Neuronal stem cell (in vitro differentiated cells): ENCODE measurements at regions not wholly inside any gene's neighbourhood (a gene's known extent, or its start where the extent isn't known, plus 50 kb on each side); places are given as distances from the start of the nearest gene placed in this dataset.
"Not testable (repeated sequence)": the region's sequence is repeated elsewhere in the genome, so short reads cannot be mapped to it uniquely, and the experiment has no call there.

Source experiments
- DNase-seq: peaks from one replicate; pipeline ENCODE4 v3.0.0-alpha.2; 2013; ENCODE audit warnings: low spot score
- H2AFZ ChIP-seq: one replicate; pipeline ENCODE4 v1.6.1; 2013; ENCODE audit warnings: mild to moderate bottlenecking, low read length, inconsistent platforms
- H2AK5ac ChIP-seq: 2 replicates; pipeline ENCODE4 v1.6.1; 2013; ENCODE audit warnings: low read depth, mild to moderate bottlenecking, inconsistent platforms, low read length, moderate library complexity, mixed read lengths
- H2BK120ac ChIP-seq: 2 replicates; pipeline ENCODE4 v1.6.1; 2013; ENCODE audit warnings: low read depth, mild to moderate bottlenecking, inconsistent platforms, low read length, moderate library complexity, mixed read lengths
- H2BK12ac ChIP-seq: one replicate; pipeline ENCODE4 v1.6.1; 2013; ENCODE audit warnings: low read length, inconsistent platforms
- H2BK15ac ChIP-seq: 2 replicates; pipeline ENCODE4 v1.6.1; 2013; ENCODE audit warnings: mild to moderate bottlenecking, low read length, inconsistent platforms, mixed read lengths
- H2BK5ac ChIP-seq: one replicate; pipeline ENCODE4 v1.6.1; 2013; ENCODE audit warnings: inconsistent platforms, mild to moderate bottlenecking, low read length, moderate library complexity
- H3K14ac ChIP-seq: one replicate; pipeline ENCODE4 v1.6.1; 2013; ENCODE audit warnings: low read length, inconsistent platforms
- H3K18ac ChIP-seq: 2 replicates; pipeline ENCODE4 v1.6.1; 2013; ENCODE audit warnings: low read length, inconsistent platforms
- H3K23ac ChIP-seq: 2 replicates; pipeline ENCODE4 v1.6.1; 2013; ENCODE audit warnings: low read depth, mild to moderate bottlenecking, mixed read lengths, low read length, inconsistent platforms; ENCODE audit not compliant: poor library complexity
- H3K27ac ChIP-seq: replicated peaks from 3 replicates; pipeline ENCODE4 v1.5.1; 2013; ENCODE audit warnings: low read length, inconsistent platforms
- H3K27me3 ChIP-seq, 3 experiments: 2 replicates each; pipeline ENCODE4 v1.6.1; 2013; ENCODE audit warnings: low read length in 3 of 3, mild to moderate bottlenecking in 2 of 3, inconsistent platforms in 1 of 3, low read depth in 1 of 3, mixed read lengths in 1 of 3, moderate library complexity in 1 of 3; ENCODE audit not compliant: control insufficient read depth in 3 of 3, insufficient read depth in 3 of 3
- H3K36me3 ChIP-seq, 2 donors: replicated peaks in 1 of 2; 2 replicates each; pipeline ENCODE4 v1.6.1; 2013; ENCODE audit warnings: low read length in 2 of 2; ENCODE audit not compliant: control insufficient read depth in 2 of 2, insufficient read depth in 2 of 2
- H3K4ac ChIP-seq: 2 replicates; pipeline ENCODE4 v1.6.1; 2013; ENCODE audit warnings: inconsistent platforms, mild to moderate bottlenecking, low read length, moderate library complexity
- H3K4me1 ChIP-seq, 2 donors: 1 replicate in 1 of 2; 2 replicates in 1 of 2; pipeline ENCODE4 v1.6.1; 2013; ENCODE audit warnings: low read length in 2 of 2, low read depth in 1 of 2; ENCODE audit not compliant: control insufficient read depth in 2 of 2, insufficient read depth in 1 of 2
- H3K4me2 ChIP-seq: one replicate; pipeline ENCODE4 v1.6.1; 2013; ENCODE audit warnings: mild to moderate bottlenecking, low read length, inconsistent platforms; ENCODE audit not compliant: insufficient read depth, poor library complexity, severe bottlenecking
- H3K4me3 ChIP-seq, 2 donors: 2 replicates each; pipeline ENCODE4 v1.5.1; 2013; ENCODE audit warnings: low read length in 2 of 2, mild to moderate bottlenecking in 2 of 2, inconsistent platforms in 1 of 2, moderate library complexity in 1 of 2
- H3K79me1 ChIP-seq: one replicate; pipeline ENCODE4 v1.6.1; 2013; ENCODE audit warnings: low read depth, mild to moderate bottlenecking, inconsistent platforms, low read length, moderate library complexity
- H3K9ac ChIP-seq: one replicate; pipeline ENCODE4 v1.6.1; 2013; ENCODE audit warnings: mild to moderate bottlenecking, low read depth, low read length, inconsistent platforms; ENCODE audit not compliant: poor library complexity
- H3K9me3 ChIP-seq, 2 donors: replicated peaks in 1 of 2; 2 replicates each; pipeline versions ENCODE3 to v1.6.1; 2013; ENCODE audit warnings: low read length in 2 of 2, mild to moderate bottlenecking in 2 of 2, inconsistent platforms in 1 of 2, low read depth in 1 of 2, mixed read lengths in 1 of 2, moderate library complexity in 1 of 2; ENCODE audit not compliant: control insufficient read depth in 2 of 2, insufficient read depth in 1 of 2
- H4K8ac ChIP-seq: one replicate; pipeline ENCODE4 v1.6.1; 2013; ENCODE audit warnings: low read depth, mild to moderate bottlenecking, inconsistent platforms, low read length, moderate library complexity
- H4K91ac ChIP-seq: one replicate; pipeline ENCODE4 v1.6.1; 2013; ENCODE audit warnings: low read length, low read depth, mild to moderate bottlenecking, inconsistent platforms; ENCODE audit not compliant: poor library complexity
- WGBS, 2 donors: extraction: QIAGEN DNeasy Blood & Tissue Kit; methylation state at CpG; one replicate each; pipeline ENCODE4 v1.1.7; 2013; ENCODE audit warnings: missing lambda C conversion rate in 2 of 2, mixed read lengths in 1 of 2; ENCODE audit not compliant: insufficient read length in 2 of 2, insufficient replicate concordance in 1 of 2; ENCODE audit errors: extremely low coverage in 2 of 2; 5-methylcytosine and 5-hydroxymethylcytosine counted together

GRCh38 chrX:66833426-66833825 is 194.5 kb upstream of the EDA2R start:
- H3K4me2 ChIP-seq = no peak overlapping the region
- H3K27ac ChIP-seq = no peak overlapping the region
- H2AFZ ChIP-seq = no peak overlapping the region
- H3K14ac ChIP-seq = no peak overlapping the region
- no peak overlapping the region for H2BK120ac ChIP-seq
- no peak overlapping the region for H2BK15ac ChIP-seq
- H2BK12ac ChIP-seq = no peak overlapping the region
- DNase-seq = no peak
- H3K9me3 ChIP-seq = no peaks in the 10 kb centered on the region
- no peaks in the 10 kb centered on the region for H3K36me3 ChIP-seq
- no peaks in the 10 kb centered on the region for H3K27me3 ChIP-seq
- WGBS, 2 donors = no CpG with 5 or more reads among the region's 1 CpG
- H3K4ac ChIP-seq = no peak overlapping the region
- H3K4me3 ChIP-seq = no peak overlapping the region
- H4K8ac ChIP-seq = no peak overlapping the region
- H3K18ac ChIP-seq = no peak overlapping the region
- H2BK5ac ChIP-seq = no peak overlapping the region
- no peak overlapping the region for H4K91ac ChIP-seq
- no peaks in the 10 kb centered on the region for H3K79me1 ChIP-seq
- H3K9ac ChIP-seq = no peak overlapping the region
- H3K23ac ChIP-seq = no peak overlapping the region
- H3K4me1 ChIP-seq = no peaks in the 10 kb centered on the region
- H2AK5ac ChIP-seq = no peak overlapping the region

GRCh38 chrX:66815227-66815626 is 176.3 kb upstream of the EDA2R start:
- Histone ChIP-seq H3K4me3 (no peak overlapping the region), H3K79me1 (no peaks in the 10 kb centered on the region), H3K4me1 (no peaks in the 10 kb centered on the region), H3K14ac (no peak overlapping the region), H4K8ac (no peak overlapping the region), H3K9me3 (no peaks in the 10 kb centered on the region), H2AFZ (no peak overlapping the region), H3K23ac (no peak overlapping the region), H4K91ac (no peak overlapping the region), H3K36me3 (no peaks in the 10 kb centered on the region), H3K18ac (no peak overlapping the region), H3K27me3 (no peaks in the 10 kb centered on the region), H2BK120ac (no peak overlapping the region), H3K4ac (no peak overlapping the region), H2AK5ac (no peak overlapping the region), H2BK15ac (no peak overlapping the region), H3K27ac (no peak overlapping the region), H3K9ac (no peak overlapping the region), H3K4me2 (no peak overlapping the region), H2BK12ac (no peak overlapping the region), H2BK5ac (no peak overlapping the region)
- WGBS, 2 donors = no CpG with 5 or more reads among the region's 1 CpG
- DNase-seq = no peak

GRCh38 chrX:66794514-66794913 is 155.6 kb upstream of the EDA2R start:
- not testable (repeated sequence) for H2AK5ac ChIP-seq, H3K4me2 ChIP-seq, H3K4me1 ChIP-seq, H3K14ac ChIP-seq, H3K23ac ChIP-seq, H3K4ac ChIP-seq, H2AFZ ChIP-seq, H2BK12ac ChIP-seq, H3K79me1 ChIP-seq, H3K18ac ChIP-seq, H2BK15ac ChIP-seq, H3K27ac ChIP-seq, DNase-seq, H3K36me3 ChIP-seq, H2BK5ac ChIP-seq, H4K8ac ChIP-seq, H3K9me3 ChIP-seq, H4K91ac ChIP-seq, H3K9ac ChIP-seq, H2BK120ac ChIP-seq, H3K27me3 ChIP-seq, H3K4me3 ChIP-seq
- WGBS, 2 donors = no CpG with 5 or more reads among the region's 5 CpGs

- WGBS, 2 donors = no CpG with 5 or more reads among the region's 3 CpGs
- no peaks in the 10 kb centered on the region for H3K27me3 ChIP-seq
- H2BK15ac ChIP-seq = no peak overlapping the region
- H3K4me3 ChIP-seq = no peak overlapping the region
- no peak overlapping the region for H2BK5ac ChIP-seq
- no peak overlapping the region for H3K23ac ChIP-seq
- H3K9me3 ChIP-seq = no peaks in the 10 kb centered on the region
- H3K36me3 ChIP-seq = no peaks in the 10 kb centered on the region
- H4K91ac ChIP-seq = no peak overlapping the region
- H2AK5ac ChIP-seq = no peak overlapping the region
- H3K4ac ChIP-seq = no peak overlapping the region
- no peak overlapping the region for H3K9ac ChIP-seq
- no peak overlapping the region for H3K18ac ChIP-seq
- no peak for DNase-seq
- H2BK120ac ChIP-seq = no peak overlapping the region
- no peaks in the 10 kb centered on the region for H3K4me1 ChIP-seq
- no peak overlapping the region for H4K8ac ChIP-seq
- no peak overlapping the region for H3K14ac ChIP-seq
- H2AFZ ChIP-seq = no peak overlapping the region
- H3K79me1 ChIP-seq = no peaks in the 10 kb centered on the region
- H3K27ac ChIP-seq = no peak overlapping the region
- H2BK12ac ChIP-seq = no peak overlapping the region
- H3K4me2 ChIP-seq = no peak overlapping the region
Measured at GRCh38 chrX:66766318-66766717, 127.4 kb upstream of the EDA2R start.
